ENCODE measurements at regions not wholly inside any gene's neighbourhood (a gene's known extent, or its start where the extent isn't known, plus 50 kb on each side); places are given as distances from the start of the nearest gene placed in this dataset.

DNA sequence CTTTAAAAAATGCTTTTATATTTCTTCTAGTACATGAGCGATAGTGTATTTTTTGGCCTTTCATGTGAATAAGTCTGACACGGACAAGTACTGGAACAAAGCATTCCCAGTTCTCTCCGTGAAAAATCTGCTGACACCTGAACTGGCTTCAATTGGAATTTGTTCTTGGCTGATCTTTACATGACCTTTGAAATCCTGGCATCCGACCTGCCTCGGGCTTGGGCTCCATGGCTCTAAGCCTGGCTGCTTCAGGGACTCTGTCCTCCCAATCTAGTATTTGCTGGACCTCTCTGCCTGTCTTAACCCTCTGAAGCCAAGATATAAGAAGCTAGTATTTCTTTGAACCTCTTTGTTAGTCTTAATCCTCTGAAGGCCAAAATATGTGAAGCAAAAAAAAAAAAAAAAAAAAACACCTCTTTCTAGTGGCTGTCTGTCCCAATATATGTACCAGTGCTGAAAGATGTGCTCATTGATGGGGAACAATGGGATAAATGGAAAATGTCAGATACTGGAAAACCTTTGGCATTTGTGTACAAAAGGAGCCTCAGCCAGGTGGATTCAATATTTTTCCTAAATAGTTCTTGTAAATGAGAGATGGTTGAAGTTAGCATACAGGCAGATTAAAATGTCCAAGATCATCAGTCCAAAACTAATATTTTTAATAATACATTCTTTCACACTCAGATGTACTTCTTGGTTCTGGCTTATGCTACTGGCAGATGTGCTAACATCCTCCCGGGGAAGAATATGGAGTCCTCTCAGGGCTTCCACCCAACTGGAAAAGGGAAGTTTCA, 470.6 kb downstream of the TUSC1 start:
- no peak overlapping the region for H3K4me3 Mint-ChIP-seq
- H3K4me1 Mint-ChIP-seq: no peaks in the 10 kb centered on the region
- H3K36me3 Mint-ChIP-seq: no peaks in the 10 kb centered on the region
- H3K27ac Mint-ChIP-seq: no peak overlapping the region
- peaks cover 2% of the 10 kb centered on the region for H3K27me3 Mint-ChIP-seq (ENCODE audit: low read depth)
- H3K9me3 Mint-ChIP-seq: no peaks in the 10 kb centered on the region
- TF ChIP-seq, protein P1, sequence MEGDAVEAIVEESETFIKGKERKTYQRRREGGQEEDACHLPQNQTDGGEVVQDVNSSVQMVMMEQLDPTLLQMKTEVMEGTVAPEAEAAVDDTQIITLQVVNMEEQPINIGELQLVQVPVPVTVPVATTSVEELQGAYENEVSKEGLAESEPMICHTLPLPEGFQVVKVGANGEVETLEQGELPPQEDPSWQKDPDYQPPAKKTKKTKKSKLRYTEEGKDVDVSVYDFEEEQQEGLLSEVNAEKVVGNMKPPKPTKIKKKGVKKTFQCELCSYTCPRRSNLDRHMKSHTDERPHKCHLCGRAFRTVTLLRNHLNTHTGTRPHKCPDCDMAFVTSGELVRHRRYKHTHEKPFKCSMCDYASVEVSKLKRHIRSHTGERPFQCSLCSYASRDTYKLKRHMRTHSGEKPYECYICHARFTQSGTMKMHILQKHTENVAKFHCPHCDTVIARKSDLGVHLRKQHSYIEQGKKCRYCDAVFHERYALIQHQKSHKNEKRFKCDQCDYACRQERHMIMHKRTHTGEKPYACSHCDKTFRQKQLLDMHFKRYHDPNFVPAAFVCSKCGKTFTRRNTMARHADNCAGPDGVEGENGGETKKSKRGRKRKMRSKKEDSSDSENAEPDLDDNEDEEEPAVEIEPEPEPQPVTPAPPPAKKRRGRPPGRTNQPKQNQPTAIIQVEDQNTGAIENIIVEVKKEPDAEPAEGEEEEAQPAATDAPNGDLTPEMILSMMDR (IDR thresholded peaks at IDR 0.05; ENCODE audit: unreplicated experiment): no peak
- DNase-seq (ENCODE audit: low spot score in 2 of 2, unreplicated experiment in 2 of 2): no peak

GRCh38 chr9:25206027-25206426, 472.2 kb downstream of the TUSC1 start:
- Mint-ChIP-seq H3K4me3 (no peak overlapping the region), H3K9me3 (no peaks in the 10 kb centered on the region), H3K27me3 (ENCODE audit: low read depth) (no peaks in the 10 kb centered on the region), H3K4me1 (no peaks in the 10 kb centered on the region), H3K36me3 (no peaks in the 10 kb centered on the region), H3K27ac (no peak overlapping the region)
- TF ChIP-seq, protein P1 (IDR thresholded peaks at IDR 0.05; ENCODE audit: unreplicated experiment): no peak
- DNase-seq (ENCODE audit: low spot score in 2 of 2, unreplicated experiment in 2 of 2): no peak

DNA sequence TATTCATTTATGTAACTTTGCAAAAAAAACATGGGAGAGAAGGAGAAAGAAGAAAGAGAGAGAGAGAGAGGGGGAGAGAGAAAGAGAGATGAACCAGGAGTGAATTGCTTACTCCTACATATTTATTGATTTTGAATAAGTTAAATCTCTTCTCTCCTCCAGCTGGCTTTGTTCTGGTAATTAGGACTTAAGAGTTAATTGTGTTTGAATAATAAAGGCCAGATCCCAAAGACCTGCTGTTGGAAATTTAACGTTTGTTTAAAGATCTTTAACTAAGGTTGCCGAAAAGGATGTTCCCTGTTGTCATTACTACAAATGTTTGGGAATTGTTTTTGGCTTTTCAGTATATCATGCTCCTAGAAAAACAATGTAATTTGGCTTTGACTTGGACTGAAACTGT, 473.0 kb downstream of the TUSC1 start:
- Mint-ChIP-seq H3K27ac (no peak overlapping the region), H3K4me3 (no peak overlapping the region)

DNA sequence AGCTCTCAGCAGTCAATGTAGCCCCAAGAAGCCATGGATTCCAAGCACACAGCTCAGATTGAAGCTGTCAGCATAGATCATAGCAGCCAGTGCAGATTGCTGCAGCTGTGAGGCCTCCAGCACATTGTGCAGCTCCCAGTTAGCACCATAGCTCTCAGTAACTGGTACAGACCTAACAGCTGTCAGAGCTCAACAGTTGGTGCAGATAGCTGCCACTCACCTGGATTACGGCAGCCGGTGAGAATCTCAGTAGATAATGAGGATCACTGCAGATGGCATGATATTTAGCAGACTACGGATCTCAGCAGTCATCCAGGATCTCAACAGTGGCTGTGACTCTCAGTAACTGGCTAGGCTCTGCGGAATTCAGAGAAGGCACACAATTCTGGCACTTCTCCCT, 500.4 kb downstream of the TUSC1 start:
- H3K27me3 Mint-ChIP-seq (ENCODE audit: low read depth): no peaks in the 10 kb centered on the region
- peaks cover 1% of the 10 kb centered on the region for H3K36me3 Mint-ChIP-seq
- no peak overlapping the region for H3K4me3 Mint-ChIP-seq
- DNase-seq (ENCODE audit: low spot score in 2 of 2, unreplicated experiment in 2 of 2): no peak
- H3K27ac Mint-ChIP-seq: no peak overlapping the region
- peaks cover 35% of the 10 kb centered on the region for H3K9me3 Mint-ChIP-seq
- TF ChIP-seq, protein P1 (IDR thresholded peaks at IDR 0.05; ENCODE audit: unreplicated experiment): no peak
- H3K4me1 Mint-ChIP-seq: no peaks in the 10 kb centered on the region

More for the DNA sequence above, 473.0 kb downstream of the TUSC1 start:
- Mint-ChIP-seq H3K4me1 (no peaks in the 10 kb centered on the region), H3K36me3 (no peaks in the 10 kb centered on the region), H3K9me3 (no peaks in the 10 kb centered on the region), H3K27me3 (ENCODE audit: low read depth) (no peaks in the 10 kb centered on the region)
- TF ChIP-seq, protein P1 (IDR thresholded peaks at IDR 0.05; ENCODE audit: unreplicated experiment): no peak
- DNase-seq (ENCODE audit: low spot score in 2 of 2, unreplicated experiment in 2 of 2): no peak

DNA sequence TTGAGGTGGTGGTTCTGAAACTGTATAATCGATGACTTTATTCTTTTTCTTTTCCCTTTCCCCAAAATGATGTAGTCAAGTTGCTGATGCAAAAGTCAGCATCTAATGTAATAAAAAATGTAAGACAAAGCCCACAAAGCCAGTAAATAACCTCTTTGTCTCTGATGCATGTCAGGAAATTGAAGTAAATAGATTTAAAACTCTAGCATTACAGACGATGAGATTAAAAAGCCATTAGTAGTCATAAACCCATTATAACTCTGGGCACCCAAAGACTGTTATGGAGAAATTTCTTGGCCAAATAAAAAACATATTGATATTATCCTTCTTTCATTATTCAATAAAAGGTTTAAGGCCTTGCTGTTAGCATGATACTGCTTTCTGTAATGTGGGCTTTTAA, 548.7 kb downstream of the TUSC1 start:
- DNase-seq (ENCODE audit: low spot score in 2 of 2, unreplicated experiment in 2 of 2): no peak
- no peaks in the 10 kb centered on the region for H3K9me3 Mint-ChIP-seq
- TF ChIP-seq, protein P1 (IDR thresholded peaks at IDR 0.05; ENCODE audit: unreplicated experiment): no peak
- no peak overlapping the region for H3K27ac Mint-ChIP-seq
- no peaks in the 10 kb centered on the region for H3K27me3 Mint-ChIP-seq (ENCODE audit: low read depth)
- H3K4me3 Mint-ChIP-seq: no peak overlapping the region
- H3K36me3 Mint-ChIP-seq: no peaks in the 10 kb centered on the region
- H3K4me1 Mint-ChIP-seq: no peaks in the 10 kb centered on the region

Data from mesothelial cell of epicardium (in vitro differentiated cells).